Activated CD4-positive, CD25-positive, alpha-beta regulatory T cell (primary cell): ENCODE measurements at regions not wholly inside any gene's neighbourhood (a gene's known extent, or its start where the extent isn't known, plus 50 kb on each side); places are given as distances from the start of the nearest gene placed in this dataset.

Experiments
- DNase-seq, 4 experiments: peaks; one replicate each; lab custom pipeline; 2025; lab: John Stamatoyannopoulos, UW

GRCh38 chrX:51798701-51799100, 55.5 kb downstream of the GSPT2 start:
- DNase-seq, result no peak

- DNase-seq, result peak; percentile 1 to 24 (median 4)
These were observed 59.9 kb downstream of the GSPT2 start for GRCh38 chrX:51802917-51803688.

GRCh38 chrX:51803833-51804232, 60.6 kb downstream of the GSPT2 start:
- DNase-seq, result no peak

- no peak for DNase-seq
These were observed 61.5 kb downstream of the GSPT2 start for GRCh38 chrX:51804741-51805140.

- no peak for DNase-seq
These were observed 70.7 kb downstream of the GSPT2 start for GRCh38 chrX:51813886-51814460.

- no peak for DNase-seq
These were observed 69.4 kb upstream of the MAGED1 start for GRCh38 chrX:51824061-51824460.

GRCh38 chrX:51825436-51825835, 68.0 kb upstream of the MAGED1 start:
- DNase-seq, result no peak

- no peak for DNase-seq
These were observed 59.3 kb upstream of the MAGED1 start for GRCh38 chrX:51834076-51834475.

- no peak for DNase-seq
These were observed 56.6 kb upstream of the MAGED1 start for GRCh38 chrX:51836823-51837222.

GRCh38 chrX:51837451-51837850, 56.0 kb upstream of the MAGED1 start:
- DNase-seq, result no peak

GRCh38 chrX:51837921-51838320, 55.5 kb upstream of the MAGED1 start:
- no peak for DNase-seq
